ENCODE measurements at regions not wholly inside any gene's neighbourhood (a gene's known extent, or its start where the extent isn't known, plus 50 kb on each side); places are given as distances from the start of the nearest gene placed in this dataset.

- TF ChIP-seq, protein P1, sequence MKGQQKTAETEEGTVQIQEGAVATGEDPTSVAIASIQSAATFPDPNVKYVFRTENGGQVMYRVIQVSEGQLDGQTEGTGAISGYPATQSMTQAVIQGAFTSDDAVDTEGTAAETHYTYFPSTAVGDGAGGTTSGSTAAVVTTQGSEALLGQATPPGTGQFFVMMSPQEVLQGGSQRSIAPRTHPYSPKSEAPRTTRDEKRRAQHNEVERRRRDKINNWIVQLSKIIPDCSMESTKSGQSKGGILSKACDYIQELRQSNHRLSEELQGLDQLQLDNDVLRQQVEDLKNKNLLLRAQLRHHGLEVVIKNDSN (CRISPR knock-in tag; IDR thresholded peaks at IDR 0.05), result no peak
- TF ChIP-seq ATF6 (CRISPR knock-in tag; IDR thresholded peaks at IDR 0.05), result no peak
- no peak for TF ChIP-seq TCF7 (CRISPR knock-in tag; IDR thresholded peaks at IDR 0.05; ENCODE audit: low read depth)
- no peak for TF ChIP-seq TEAD4 (CRISPR knock-in tag; IDR thresholded peaks at IDR 0.05)
- TF ChIP-seq SMAD4 (CRISPR knock-in tag; IDR thresholded peaks at IDR 0.05), result no peak
- TF ChIP-seq, protein P2, sequence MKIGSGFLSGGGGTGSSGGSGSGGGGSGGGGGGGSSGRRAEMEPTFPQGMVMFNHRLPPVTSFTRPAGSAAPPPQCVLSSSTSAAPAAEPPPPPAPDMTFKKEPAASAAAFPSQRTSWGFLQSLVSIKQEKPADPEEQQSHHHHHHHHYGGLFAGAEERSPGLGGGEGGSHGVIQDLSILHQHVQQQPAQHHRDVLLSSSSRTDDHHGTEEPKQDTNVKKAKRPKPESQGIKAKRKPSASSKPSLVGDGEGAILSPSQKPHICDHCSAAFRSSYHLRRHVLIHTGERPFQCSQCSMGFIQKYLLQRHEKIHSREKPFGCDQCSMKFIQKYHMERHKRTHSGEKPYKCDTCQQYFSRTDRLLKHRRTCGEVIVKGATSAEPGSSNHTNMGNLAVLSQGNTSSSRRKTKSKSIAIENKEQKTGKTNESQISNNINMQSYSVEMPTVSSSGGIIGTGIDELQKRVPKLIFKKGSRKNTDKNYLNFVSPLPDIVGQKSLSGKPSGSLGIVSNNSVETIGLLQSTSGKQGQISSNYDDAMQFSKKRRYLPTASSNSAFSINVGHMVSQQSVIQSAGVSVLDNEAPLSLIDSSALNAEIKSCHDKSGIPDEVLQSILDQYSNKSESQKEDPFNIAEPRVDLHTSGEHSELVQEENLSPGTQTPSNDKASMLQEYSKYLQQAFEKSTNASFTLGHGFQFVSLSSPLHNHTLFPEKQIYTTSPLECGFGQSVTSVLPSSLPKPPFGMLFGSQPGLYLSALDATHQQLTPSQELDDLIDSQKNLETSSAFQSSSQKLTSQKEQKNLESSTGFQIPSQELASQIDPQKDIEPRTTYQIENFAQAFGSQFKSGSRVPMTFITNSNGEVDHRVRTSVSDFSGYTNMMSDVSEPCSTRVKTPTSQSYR (CRISPR knock-in tag; IDR thresholded peaks at IDR 0.05), result no peak
- TF ChIP-seq, protein P3, sequence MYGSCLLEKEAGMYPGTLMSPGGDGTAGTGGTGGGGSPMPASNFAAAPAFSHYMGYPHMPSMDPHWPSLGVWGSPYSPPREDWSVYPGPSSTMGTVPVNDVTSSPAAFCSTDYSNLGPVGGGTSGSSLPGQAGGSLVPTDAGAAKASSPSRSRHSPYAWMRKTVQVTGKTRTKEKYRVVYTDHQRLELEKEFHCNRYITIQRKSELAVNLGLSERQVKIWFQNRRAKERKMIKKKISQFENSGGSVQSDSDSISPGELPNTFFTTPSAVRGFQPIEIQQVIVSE (CRISPR knock-in tag; IDR thresholded peaks at IDR 0.05; ENCODE audit: borderline replicate concordance), result no peak
- no peak for TF ChIP-seq ELF4 (CRISPR knock-in tag; IDR thresholded peaks at IDR 0.05; ENCODE audit: low read depth)
- no peak for TF ChIP-seq PRRX2 (CRISPR knock-in tag; IDR thresholded peaks at IDR 0.05)
Observed at GRCh38 chr16:80066805-80067580, 466.5 kb upstream of the MAF start (continued).

DNA sequence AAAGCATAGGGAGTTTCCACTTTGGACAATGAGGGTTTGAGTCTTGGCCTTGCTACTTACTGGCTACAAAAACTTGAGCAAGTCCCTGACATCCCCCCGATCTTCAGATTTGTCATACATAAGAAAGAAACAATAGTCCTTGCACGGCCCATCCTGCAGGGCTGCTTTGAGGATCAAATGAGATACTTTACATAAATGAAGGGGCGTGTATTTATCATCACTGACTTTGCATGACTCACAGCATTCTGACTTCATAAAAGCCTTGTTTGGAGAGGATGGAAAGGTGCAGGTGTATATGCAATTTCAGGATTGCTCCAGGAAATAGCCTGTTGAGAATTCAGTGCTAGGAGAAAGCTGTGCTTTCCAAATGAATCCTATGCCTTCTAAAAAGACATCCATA, 465.0 kb upstream of the MAF start:
- no peak for ATAC-seq
- Mint-ChIP-seq H3K36me3 (peaks cover 17% of the 10 kb centered on the region), H3K4me3 (no peak overlapping the region), H3K27ac (no peak overlapping the region), H3K4me1 (peaks cover 16% of the 10 kb centered on the region), H3K27me3 (ENCODE audit: low read depth) (no peaks in the 10 kb centered on the region; the same call in 1 of the 2 replicates), H3K9me3 (peaks cover 32% of the 10 kb centered on the region)
- TF ChIP-seq, protein P3 (CRISPR knock-in tag; IDR thresholded peaks at IDR 0.05; ENCODE audit: borderline replicate concordance), result no peak
- TF ChIP-seq ZNF263 (CRISPR knock-in tag; IDR thresholded peaks at IDR 0.05; ENCODE audit: low read depth), result no peak
- no peak for TF ChIP-seq ATF1 (CRISPR knock-in tag; IDR thresholded peaks at IDR 0.05)
- TF ChIP-seq RORB (CRISPR knock-in tag; IDR thresholded peaks at IDR 0.05), result no peak
- no peak for TF ChIP-seq PREB (CRISPR knock-in tag; IDR thresholded peaks at IDR 0.05; ENCODE audit: borderline replicate concordance)
- TF ChIP-seq ZNF416 (CRISPR knock-in tag; IDR thresholded peaks at IDR 0.05), result no peak
- TF ChIP-seq FOXK1 (CRISPR knock-in tag; IDR thresholded peaks at IDR 0.05), result no peak
- no peak for DNase-seq (ENCODE audit: low spot score)
- ChIA-PET CTCF (no interaction called here), POLR2A (no interaction called here)

GRCh38 chr16:80063713-80064069, 463.2 kb upstream of the MAF start:
- ChIA-PET POLR2A (no interaction called here), CTCF (no interaction called here)
- DNase-seq (ENCODE audit: low spot score) (no peak), ATAC-seq (no peak)
- Mint-ChIP-seq H3K27ac (no peak overlapping the region), H3K4me1 (peaks cover 16% of the 10 kb centered on the region), H3K4me3 (no peak overlapping the region), H3K36me3 (peaks cover 6% of the 10 kb centered on the region), H3K27me3 (ENCODE audit: low read depth) (no peaks in the 10 kb centered on the region; the same call in 1 of the 2 replicates), H3K9me3 (peaks cover 15% of the 10 kb centered on the region)
- no peak for TF ChIP-seq TEAD1 (CRISPR knock-in tag; IDR thresholded peaks at IDR 0.05)
- no peak for TF ChIP-seq HMGA2 (CRISPR knock-in tag; IDR thresholded peaks at IDR 0.05)
- TF ChIP-seq SMAD3 (CRISPR knock-in tag; IDR thresholded peaks at IDR 0.05; ENCODE audit: borderline replicate concordance), result no peak
- no peak for TF ChIP-seq JAZF1 (CRISPR knock-in tag; IDR thresholded peaks at IDR 0.05)
- TF ChIP-seq FOXJ3 (CRISPR knock-in tag; IDR thresholded peaks at IDR 0.05; ENCODE audit: borderline replicate concordance), result no peak
- TF ChIP-seq GABPB1 (CRISPR knock-in tag; IDR thresholded peaks at IDR 0.05), result no peak
- TF ChIP-seq, protein P4, sequence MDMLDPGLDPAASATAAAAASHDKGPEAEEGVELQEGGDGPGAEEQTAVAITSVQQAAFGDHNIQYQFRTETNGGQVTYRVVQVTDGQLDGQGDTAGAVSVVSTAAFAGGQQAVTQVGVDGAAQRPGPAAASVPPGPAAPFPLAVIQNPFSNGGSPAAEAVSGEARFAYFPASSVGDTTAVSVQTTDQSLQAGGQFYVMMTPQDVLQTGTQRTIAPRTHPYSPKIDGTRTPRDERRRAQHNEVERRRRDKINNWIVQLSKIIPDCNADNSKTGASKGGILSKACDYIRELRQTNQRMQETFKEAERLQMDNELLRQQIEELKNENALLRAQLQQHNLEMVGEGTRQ (CRISPR knock-in tag; IDR thresholded peaks at IDR 0.05), result no peak
- no peak for TF ChIP-seq ESRRA (CRISPR knock-in tag; IDR thresholded peaks at IDR 0.05; ENCODE audit: borderline replicate concordance)

All from WTC11 (cell line).